RWPE2 (cell line): ENCODE measurements at regions not wholly inside any gene's neighbourhood (a gene's known extent, or its start where the extent isn't known, plus 50 kb on each side); places are given as distances from the start of the nearest gene placed in this dataset.

Experiments
- ATAC-seq: fragments of 200-7000 bp; cut with Tn5 transposase; 3 replicates; pipeline ENCODE4 v1.9.1; 2021; ENCODE audit warnings: low read depth
- DNase-seq: peaks from one replicate; pipeline ENCODE4 v3.0.0-alpha.2; 2020; ENCODE audit warnings: low spot score
- H3K27ac ChIP-seq: fragments of 450-650 bp; 2 replicates; pipeline ENCODE4 v1.5.1; 2017; ENCODE audit warnings: mild to moderate bottlenecking; ENCODE audit not compliant: poor library complexity, severe bottlenecking
- H3K27me3 ChIP-seq: fragments of 250-450 bp; sonication (Bioruptor Pico); 2 replicates; pipeline ENCODE4 v1.5.1; 2021; ENCODE audit warnings: mild to moderate bottlenecking, moderate library complexity; ENCODE audit not compliant: insufficient read depth, poor library complexity, severe bottlenecking
- H3K36me3 ChIP-seq: fragments of 250-450 bp; sonication (Bioruptor Pico); 2 replicates; pipeline ENCODE4 v1.5.1; 2020; ENCODE audit warnings: low read depth, mild to moderate bottlenecking, moderate library complexity
- H3K4me1 ChIP-seq: fragments of 250-450 bp; sonication (Bioruptor Pico); 2 replicates; pipeline ENCODE4 v1.5.1; 2021; ENCODE audit warnings: mild to moderate bottlenecking, moderate library complexity; ENCODE audit not compliant: insufficient read depth, poor library complexity, severe bottlenecking
- H3K4me3 ChIP-seq: fragments of 250-450 bp; sonication (Bioruptor Pico); 2 replicates; pipeline ENCODE4 v1.5.1; 2021; ENCODE audit warnings: mild to moderate bottlenecking, moderate library complexity; ENCODE audit not compliant: severe bottlenecking
- H3K9me3 ChIP-seq: fragments of 250-450 bp; sonication (Bioruptor Pico); 2 replicates; pipeline ENCODE4 v1.5.1; 2021; ENCODE audit warnings: mild to moderate bottlenecking, moderate library complexity; ENCODE audit not compliant: severe bottlenecking
- CTCF ChIP-seq: fragments of 450-650 bp; IDR thresholded peaks from one replicate; pipeline ENCODE4 v1.5.1; 2017; ENCODE audit warnings: mild to moderate bottlenecking, moderate library complexity; ENCODE audit not compliant: poor library complexity, severe bottlenecking

DNA sequence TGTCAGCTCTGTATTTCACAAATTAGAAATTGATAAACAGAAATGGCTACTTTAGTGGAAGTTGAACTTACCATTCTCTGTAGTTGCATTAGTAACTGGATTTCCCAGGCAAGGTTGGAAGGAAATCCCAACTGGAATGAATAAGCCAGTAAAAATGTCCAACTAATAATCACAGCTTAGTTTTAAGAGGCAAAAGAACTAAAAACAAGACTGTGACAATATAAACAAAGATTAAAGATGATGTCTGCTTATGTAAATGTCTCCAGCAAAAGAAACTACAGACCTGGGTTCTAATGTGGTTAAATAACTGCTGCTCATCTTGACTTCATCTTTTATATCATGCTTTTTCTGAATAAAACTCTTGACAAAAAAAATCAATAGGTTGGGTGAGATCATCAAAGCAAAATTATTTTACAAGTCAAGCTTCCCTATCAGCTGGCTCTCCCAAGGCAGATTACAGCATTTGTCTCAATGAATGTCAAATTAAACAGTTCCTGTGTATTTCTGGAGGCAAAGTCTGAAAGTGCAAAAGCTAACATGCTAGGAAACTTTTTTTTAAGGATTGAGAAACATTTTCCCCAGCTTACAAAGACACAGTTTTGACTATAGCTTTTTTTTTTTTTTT lies 62.3 kb upstream of the HMHB1 start:
- ATAC-seq (no peak), DNase-seq (no peak)
- Histone ChIP-seq H3K27ac (no peak overlapping the region), H3K4me3 (no peak overlapping the region), H3K9me3 (no peaks in the 10 kb centered on the region), H3K36me3 (no peaks in the 10 kb centered on the region), H3K27me3 (no peaks in the 10 kb centered on the region), H3K4me1 (no peaks in the 10 kb centered on the region)
- no peak for TF ChIP-seq CTCF

DNA sequence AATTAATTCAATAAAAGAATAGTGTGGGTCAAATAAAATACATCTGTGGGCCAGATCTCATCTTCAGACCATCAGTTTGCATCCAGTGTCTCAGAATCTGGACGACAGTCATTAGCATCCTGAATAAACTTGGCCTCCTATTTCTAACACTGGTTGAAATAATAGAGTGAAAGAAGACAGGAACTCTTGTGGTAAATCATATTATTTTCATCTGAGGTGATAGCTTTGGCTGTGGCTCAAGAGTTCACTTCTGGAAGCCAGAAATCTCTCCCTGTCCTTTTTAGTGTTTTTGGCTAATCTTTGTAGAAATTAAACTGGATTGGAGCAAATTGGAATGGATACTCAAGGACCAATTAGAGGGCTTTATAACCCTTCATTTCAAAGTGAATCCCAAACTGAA lies 63.4 kb upstream of the HMHB1 start:
- no peak for TF ChIP-seq CTCF
- Histone ChIP-seq H3K36me3 (no peaks in the 10 kb centered on the region), H3K9me3 (no peaks in the 10 kb centered on the region), H3K4me3 (no peak overlapping the region), H3K27me3 (no peaks in the 10 kb centered on the region), H3K27ac (no peak overlapping the region), H3K4me1 (no peaks in the 10 kb centered on the region)
- ATAC-seq (no peak), DNase-seq (no peak)

- Histone ChIP-seq H3K27me3 (no peaks in the 10 kb centered on the region), H3K4me1 (peaks cover 3% of the 10 kb centered on the region), H3K36me3 (no peaks in the 10 kb centered on the region), H3K27ac (no peak overlapping the region), H3K4me3 (no peak overlapping the region), H3K9me3 (no peaks in the 10 kb centered on the region)
- ATAC-seq = no peak
- DNase-seq = no peak
- no peak for TF ChIP-seq CTCF
These were observed 69.0 kb upstream of the HMHB1 start for GRCh38 chr5:143742951-143743350.

DNA sequence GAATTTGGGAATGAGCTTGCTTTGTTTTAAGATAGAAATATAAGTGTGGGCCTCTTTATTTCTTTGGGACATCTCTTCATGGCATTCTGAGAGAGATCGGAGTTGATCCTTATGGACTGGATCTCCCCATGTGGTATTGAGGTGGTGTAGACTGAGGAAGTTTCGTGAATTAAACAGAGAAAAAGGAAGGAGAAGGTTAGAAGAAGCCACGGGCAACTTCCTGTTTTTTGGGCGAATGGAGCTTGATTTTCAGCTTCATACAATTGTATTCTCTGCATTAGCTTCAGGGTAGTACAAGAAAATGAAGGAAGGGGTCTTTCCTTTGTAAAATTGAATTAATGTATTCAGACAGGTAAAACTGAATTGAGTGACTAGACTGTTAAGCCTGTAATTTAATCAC lies 70.5 kb upstream of the HMHB1 start:
- TF ChIP-seq CTCF = no peak
- H3K36me3 ChIP-seq = no peaks in the 10 kb centered on the region
- H3K4me3 ChIP-seq = no peak overlapping the region
- DNase-seq = no peak
- H3K9me3 ChIP-seq = no peaks in the 10 kb centered on the region
- no peak overlapping the region for H3K27ac ChIP-seq
- peaks cover 3% of the 10 kb centered on the region for H3K4me1 ChIP-seq
- no peaks in the 10 kb centered on the region for H3K27me3 ChIP-seq
- no peak for ATAC-seq

GRCh38 chr5:143740956-143741355 lies 71.0 kb upstream of the HMHB1 start:
- DNase-seq = no peak
- Histone ChIP-seq H3K27me3 (no peaks in the 10 kb centered on the region), H3K27ac (no peak overlapping the region), H3K4me3 (no peak overlapping the region), H3K4me1 (peaks cover 3% of the 10 kb centered on the region), H3K9me3 (no peaks in the 10 kb centered on the region), H3K36me3 (no peaks in the 10 kb centered on the region)
- ATAC-seq = no peak
- TF ChIP-seq CTCF = no peak
